ENCODE measurements at regions not wholly inside any gene's neighbourhood (a gene's known extent, or its start where the extent isn't known, plus 50 kb on each side); places are given as distances from the start of the nearest gene placed in this dataset.

DNA sequence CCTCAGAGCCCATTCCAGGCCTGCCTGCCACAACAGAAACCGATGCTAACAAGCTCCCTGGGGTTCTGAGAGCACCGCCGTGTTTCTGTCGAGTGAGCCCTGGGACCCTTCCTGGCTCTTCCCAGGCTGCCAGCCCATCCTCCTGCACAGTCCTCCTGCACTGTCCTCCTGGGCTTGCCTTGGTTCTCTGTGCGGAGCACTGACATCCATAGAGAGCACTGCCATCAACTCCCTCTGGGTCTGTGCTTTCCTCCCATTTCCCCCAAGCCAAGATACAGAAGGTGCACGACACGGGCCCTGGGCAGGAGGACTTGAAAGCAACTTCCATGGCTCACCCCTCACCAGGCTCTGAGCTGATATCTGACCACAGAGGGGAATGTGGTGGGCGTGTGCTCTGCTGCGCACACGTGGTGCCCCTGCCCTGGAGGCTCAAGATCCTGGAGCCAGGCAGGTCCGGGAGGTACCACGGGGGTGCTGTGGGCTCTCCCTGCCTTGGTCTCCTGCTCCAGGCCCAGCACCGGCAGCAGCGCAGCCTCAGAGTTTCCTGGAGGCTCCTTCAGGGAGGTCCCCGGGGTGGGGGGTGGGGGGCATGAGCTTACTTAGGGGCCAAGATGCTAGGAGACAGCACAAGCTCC is 304.2 kb downstream of the BRD1 start:
- DNase-seq (ENCODE audit: low read depth, low spot score) = no peak
- BruUV-seq (replicated peaks) = no TSS peak
- no peak overlapping the region for H3K4me3 ChIP-seq (ENCODE audit: low read depth in 2 of 2, low read length in 2 of 2)
- no peak for ATAC-seq
- ChIA-PET CTCF (no interaction called here), POLR2A (no interaction called here)
- 0 out of 2 replicates have a peak, but pooled peaks cover 3% of the 10 kb centered on the region for H3K4me1 ChIP-seq (ENCODE audit: control insufficient read depth, insufficient read depth, low read length)
- no peaks in the 10 kb centered on the region for H3K9me3 ChIP-seq (ENCODE audit: control insufficient read depth, insufficient read depth, low read depth, low read length)
- no peak overlapping the region for H3K27ac ChIP-seq (ENCODE audit: low read length)
- in situ Hi-C loops (cut with HindIII; ENCODE audit: low pct_unique_long_range_greater_than_20kb, low sequenced_read_pairs) = no loop called here
- TF ChIP-seq POLR2AphosphoS5 (IDR thresholded peaks at IDR 0.05; ENCODE audit: low read depth, low read length) = no peak
- TF ChIP-seq, protein P1, sequence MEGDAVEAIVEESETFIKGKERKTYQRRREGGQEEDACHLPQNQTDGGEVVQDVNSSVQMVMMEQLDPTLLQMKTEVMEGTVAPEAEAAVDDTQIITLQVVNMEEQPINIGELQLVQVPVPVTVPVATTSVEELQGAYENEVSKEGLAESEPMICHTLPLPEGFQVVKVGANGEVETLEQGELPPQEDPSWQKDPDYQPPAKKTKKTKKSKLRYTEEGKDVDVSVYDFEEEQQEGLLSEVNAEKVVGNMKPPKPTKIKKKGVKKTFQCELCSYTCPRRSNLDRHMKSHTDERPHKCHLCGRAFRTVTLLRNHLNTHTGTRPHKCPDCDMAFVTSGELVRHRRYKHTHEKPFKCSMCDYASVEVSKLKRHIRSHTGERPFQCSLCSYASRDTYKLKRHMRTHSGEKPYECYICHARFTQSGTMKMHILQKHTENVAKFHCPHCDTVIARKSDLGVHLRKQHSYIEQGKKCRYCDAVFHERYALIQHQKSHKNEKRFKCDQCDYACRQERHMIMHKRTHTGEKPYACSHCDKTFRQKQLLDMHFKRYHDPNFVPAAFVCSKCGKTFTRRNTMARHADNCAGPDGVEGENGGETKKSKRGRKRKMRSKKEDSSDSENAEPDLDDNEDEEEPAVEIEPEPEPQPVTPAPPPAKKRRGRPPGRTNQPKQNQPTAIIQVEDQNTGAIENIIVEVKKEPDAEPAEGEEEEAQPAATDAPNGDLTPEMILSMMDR (IDR thresholded peaks at IDR 0.05) = no peak
- H3K27me3 ChIP-seq (ENCODE audit: control insufficient read depth, insufficient read depth, low read length) = no peaks in the 10 kb centered on the region; the same call in 1 of the 2 replicates
- H3K36me3 ChIP-seq (ENCODE audit: control insufficient read depth, insufficient read depth, low read length) = no peaks in the 10 kb centered on the region
- intact Hi-C loops (cut with micrococcal nuclease; ENCODE audit: unreplicated experiment) = no loop called here

DNA sequence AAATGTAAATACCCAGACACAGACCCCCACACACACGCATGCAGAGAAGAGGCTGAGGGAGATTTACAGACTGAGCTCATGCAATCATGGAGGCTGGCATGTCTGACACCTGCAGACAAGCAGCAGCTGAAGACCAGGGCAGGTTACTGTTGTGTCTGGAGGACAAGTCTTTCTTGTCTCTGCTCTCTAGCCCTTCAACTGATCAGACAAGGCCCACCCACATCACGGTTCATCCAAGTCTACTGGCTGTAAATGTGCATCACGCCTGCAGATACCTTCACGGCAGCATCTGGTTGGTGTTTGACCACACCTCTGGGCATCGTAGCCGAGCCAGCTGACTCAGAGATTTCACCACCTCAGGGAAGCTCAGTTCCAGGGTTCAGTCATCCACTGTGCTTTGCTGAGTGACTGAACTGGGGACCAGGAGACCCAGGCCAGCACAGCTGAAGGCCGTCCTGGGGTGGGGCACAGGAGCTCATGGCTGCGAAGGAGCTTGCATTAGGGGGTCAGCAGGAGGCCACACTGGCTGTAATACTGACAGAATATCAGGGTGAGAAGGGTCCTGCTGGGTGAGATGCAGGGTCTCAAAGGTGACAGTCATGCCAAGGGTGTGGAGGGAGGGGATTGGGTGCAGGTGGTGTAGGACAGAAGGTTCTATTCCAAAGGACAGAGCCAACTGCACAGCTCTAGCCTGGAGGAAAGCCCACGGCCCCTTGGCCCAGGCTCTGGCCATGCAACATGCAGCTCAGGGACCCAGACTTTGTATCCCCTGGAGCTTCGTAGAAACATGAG is 304.9 kb downstream of the BRD1 start:
- in situ Hi-C loops (cut with HindIII; ENCODE audit: low pct_unique_long_range_greater_than_20kb, low sequenced_read_pairs) (no loop called here), intact Hi-C loops (cut with micrococcal nuclease; ENCODE audit: unreplicated experiment) (no loop called here)
- H3K4me3 ChIP-seq (ENCODE audit: low read depth in 2 of 2, low read length in 2 of 2) = no peak overlapping the region
- no peak for TF ChIP-seq TCF7L2 (IDR thresholded peaks at IDR 0.05; ENCODE audit: low read depth, low read length)
- TF ChIP-seq, protein P1 (IDR thresholded peaks at IDR 0.05) = no peak
- TF ChIP-seq, protein P2, sequence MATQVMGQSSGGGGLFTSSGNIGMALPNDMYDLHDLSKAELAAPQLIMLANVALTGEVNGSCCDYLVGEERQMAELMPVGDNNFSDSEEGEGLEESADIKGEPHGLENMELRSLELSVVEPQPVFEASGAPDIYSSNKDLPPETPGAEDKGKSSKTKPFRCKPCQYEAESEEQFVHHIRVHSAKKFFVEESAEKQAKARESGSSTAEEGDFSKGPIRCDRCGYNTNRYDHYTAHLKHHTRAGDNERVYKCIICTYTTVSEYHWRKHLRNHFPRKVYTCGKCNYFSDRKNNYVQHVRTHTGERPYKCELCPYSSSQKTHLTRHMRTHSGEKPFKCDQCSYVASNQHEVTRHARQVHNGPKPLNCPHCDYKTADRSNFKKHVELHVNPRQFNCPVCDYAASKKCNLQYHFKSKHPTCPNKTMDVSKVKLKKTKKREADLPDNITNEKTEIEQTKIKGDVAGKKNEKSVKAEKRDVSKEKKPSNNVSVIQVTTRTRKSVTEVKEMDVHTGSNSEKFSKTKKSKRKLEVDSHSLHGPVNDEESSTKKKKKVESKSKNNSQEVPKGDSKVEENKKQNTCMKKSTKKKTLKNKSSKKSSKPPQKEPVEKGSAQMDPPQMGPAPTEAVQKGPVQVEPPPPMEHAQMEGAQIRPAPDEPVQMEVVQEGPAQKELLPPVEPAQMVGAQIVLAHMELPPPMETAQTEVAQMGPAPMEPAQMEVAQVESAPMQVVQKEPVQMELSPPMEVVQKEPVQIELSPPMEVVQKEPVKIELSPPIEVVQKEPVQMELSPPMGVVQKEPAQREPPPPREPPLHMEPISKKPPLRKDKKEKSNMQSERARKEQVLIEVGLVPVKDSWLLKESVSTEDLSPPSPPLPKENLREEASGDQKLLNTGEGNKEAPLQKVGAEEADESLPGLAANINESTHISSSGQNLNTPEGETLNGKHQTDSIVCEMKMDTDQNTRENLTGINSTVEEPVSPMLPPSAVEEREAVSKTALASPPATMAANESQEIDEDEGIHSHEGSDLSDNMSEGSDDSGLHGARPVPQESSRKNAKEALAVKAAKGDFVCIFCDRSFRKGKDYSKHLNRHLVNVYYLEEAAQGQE (IDR thresholded peaks at IDR 0.05; ENCODE audit: insufficient read depth in 1 of 2, low read depth in 2 of 2, low read length in 1 of 2) = no peak
- TF ChIP-seq POLR2AphosphoS5 (IDR thresholded peaks at IDR 0.05; ENCODE audit: low read depth, low read length) = no peak
- TF ChIP-seq SIN3A (IDR thresholded peaks at IDR 0.05; ENCODE audit: borderline replicate concordance, insufficient read depth, low read depth, low read length) = no peak
- H3K27ac ChIP-seq (ENCODE audit: low read length) = no peak overlapping the region
- H3K36me3 ChIP-seq (ENCODE audit: control insufficient read depth, insufficient read depth, low read length) = no peaks in the 10 kb centered on the region
- ChIA-PET CTCF (no interaction called here), POLR2A (no interaction called here)
- H3K9me3 ChIP-seq (ENCODE audit: control insufficient read depth, insufficient read depth, low read depth, low read length) = no peaks in the 10 kb centered on the region
- DNase-seq (ENCODE audit: low read depth, low spot score) = no peak
- no peaks in the 10 kb centered on the region; the same call in 1 of the 2 replicates for H3K27me3 ChIP-seq (ENCODE audit: control insufficient read depth, insufficient read depth, low read length)
- no TSS peak for BruUV-seq (replicated peaks)
- ATAC-seq = no peak
- H3K4me1 ChIP-seq (ENCODE audit: control insufficient read depth, insufficient read depth, low read length) = 0 out of 2 replicates have a peak, but pooled peaks cover 3% of the 10 kb centered on the region

Data from Panc1 (cell line).